CD1c-positive myeloid dendritic cell (primary cell): ENCODE measurements at regions not wholly inside any gene's neighbourhood (a gene's known extent, or its start where the extent isn't known, plus 50 kb on each side); places are given as distances from the start of the nearest gene placed in this dataset.

Experiments used
- DNase-seq: peaks from one replicate; pipeline ENCODE4 v3.0.0-alpha.2; 2016; ENCODE audit errors: extremely low spot score

GRCh38 chr3:117463276-117464115 is 753.9 kb downstream of the TUSC7 start:
- no peak for DNase-seq

GRCh38 chr3:117471831-117472230 is 762.3 kb downstream of the TUSC7 start:
- DNase-seq: no peak

- no peak for DNase-seq
These were observed 764.5 kb downstream of the TUSC7 start for GRCh38 chr3:117473981-117474538.

GRCh38 chr3:117476572-117476971 is 767.0 kb downstream of the TUSC7 start:
- DNase-seq: no peak

GRCh38 chr3:117477214-117477755 is 767.7 kb downstream of the TUSC7 start:
- no peak for DNase-seq

GRCh38 chr3:117479095-117479494 is 769.5 kb downstream of the TUSC7 start:
- no peak for DNase-seq

- DNase-seq: no peak
These were observed 770.9 kb downstream of the TUSC7 start for GRCh38 chr3:117480525-117480924.

- DNase-seq: no peak
These were observed 771.4 kb downstream of the TUSC7 start for GRCh38 chr3:117480972-117481371.

GRCh38 chr3:117483839-117484238 is 774.3 kb downstream of the TUSC7 start:
- DNase-seq: no peak

GRCh38 chr3:117485841-117486240 is 776.3 kb downstream of the TUSC7 start:
- no peak for DNase-seq

GRCh38 chr3:117486719-117487716 is 777.4 kb downstream of the TUSC7 start:
- no peak for DNase-seq

GRCh38 chr3:117488983-117489382 is 779.4 kb downstream of the TUSC7 start:
- no peak for DNase-seq

- DNase-seq: no peak
These were observed 780.1 kb downstream of the TUSC7 start for GRCh38 chr3:117489663-117490079.

GRCh38 chr3:117490716-117491115 is 781.1 kb downstream of the TUSC7 start:
- no peak for DNase-seq

GRCh38 chr3:117495620-117496019 is 786.0 kb downstream of the TUSC7 start:
- DNase-seq: no peak

- no peak for DNase-seq
These were observed 789.8 kb downstream of the TUSC7 start for GRCh38 chr3:117499189-117499870.

- no peak for DNase-seq
These were observed 798.4 kb downstream of the TUSC7 start for GRCh38 chr3:117507958-117508357.

- DNase-seq: peak; percentile 5
These were observed 800.3 kb downstream of the TUSC7 start for GRCh38 chr3:117509858-117510257.

- DNase-seq: no peak
These were observed 800.8 kb downstream of the TUSC7 start for GRCh38 chr3:117510396-117510795.

- DNase-seq: no peak
These were observed 803.4 kb downstream of the TUSC7 start for GRCh38 chr3:117512975-117513374.

- DNase-seq: no peak
These were observed 805.7 kb downstream of the TUSC7 start for GRCh38 chr3:117515309-117515708.
